ACHN (cell line): ENCODE measurements at regions not wholly inside any gene's neighbourhood (a gene's known extent, or its start where the extent isn't known, plus 50 kb on each side); places are given as distances from the start of the nearest gene placed in this dataset.
"Not testable (repeated sequence)": the region's sequence is repeated elsewhere in the genome, so short reads cannot be mapped to it uniquely, and the experiment has no call there.

Experiments
- DNase-seq: peaks from one replicate; pipeline ENCODE4 v3.0.0-alpha.2; 2015
- in situ Hi-C: cut with HindIII; loops from 2 replicates; pipeline ENCODE4 v1.10.0; 2017; ENCODE audit warnings: low sequenced_read_pairs, low pct_ligation_motif_present, low pct_unique_long_range_greater_than_20kb

- in situ Hi-C loops: no loop called here
- DNase-seq: no peak
Measured at GRCh38 chr3:6416049-6416661, 444.8 kb upstream of the GRM7 start.

- in situ Hi-C loops: no loop called here
- DNase-seq: no peak
Measured at GRCh38 chr3:6417174-6417573, 443.7 kb upstream of the GRM7 start.

GRCh38 chr3:6418485-6418884, 442.4 kb upstream of the GRM7 start:
- no peak for DNase-seq
- in situ Hi-C loops: no loop called here

GRCh38 chr3:6421666-6422445, 439.1 kb upstream of the GRM7 start:
- in situ Hi-C loops: no loop called here
- no peak for DNase-seq

GRCh38 chr3:6425289-6425820, 435.6 kb upstream of the GRM7 start:
- in situ Hi-C loops: no loop called here

GRCh38 chr3:6428276-6428675, 432.6 kb upstream of the GRM7 start:
- DNase-seq, in situ Hi-C loops: not testable (repeated sequence)

More at GRCh38 chr3:6425289-6425820, 435.6 kb upstream of the GRM7 start:
- no peak for DNase-seq

- no peak for DNase-seq
- in situ Hi-C loops: no loop called here
Measured at GRCh38 chr3:6435951-6436350, 425.0 kb upstream of the GRM7 start.

GRCh38 chr3:6437631-6438030, 423.3 kb upstream of the GRM7 start:
- DNase-seq: no peak
- in situ Hi-C loops: no loop called here

- in situ Hi-C loops: no loop called here
- DNase-seq: no peak
Measured at GRCh38 chr3:6438031-6438430, 422.9 kb upstream of the GRM7 start.

- in situ Hi-C loops: no loop called here
- DNase-seq: no peak
Measured at GRCh38 chr3:6439226-6439625, 421.7 kb upstream of the GRM7 start.

- no peak for DNase-seq
Measured at GRCh38 chr3:6439824-6440223, 421.1 kb upstream of the GRM7 start.

GRCh38 chr3:6444888-6445658, 415.8 kb upstream of the GRM7 start:
- in situ Hi-C loops: no loop called here
- no peak for DNase-seq

More at GRCh38 chr3:6439824-6440223, 421.1 kb upstream of the GRM7 start:
- in situ Hi-C loops: no loop called here

GRCh38 chr3:6447166-6447801, 413.6 kb upstream of the GRM7 start:
- in situ Hi-C loops: no loop called here
- DNase-seq: no peak

- in situ Hi-C loops: no loop called here
- DNase-seq: no peak
Measured at GRCh38 chr3:6448011-6448410, 412.9 kb upstream of the GRM7 start.

- DNase-seq: no peak
- in situ Hi-C loops: no loop called here
Measured at GRCh38 chr3:6449099-6449498, 411.8 kb upstream of the GRM7 start.

GRCh38 chr3:6452974-6453373, 407.9 kb upstream of the GRM7 start:
- in situ Hi-C loops: no loop called here
- no peak for DNase-seq

GRCh38 chr3:6455031-6455430, 405.9 kb upstream of the GRM7 start:
- no peak for DNase-seq
- in situ Hi-C loops: no loop called here

GRCh38 chr3:6467186-6467585, 393.7 kb upstream of the GRM7 start:
- DNase-seq: no peak
- in situ Hi-C loops: no loop called here

GRCh38 chr3:6468589-6468988, 392.3 kb upstream of the GRM7 start:
- DNase-seq: no peak
- in situ Hi-C loops: no loop called here
